GM12891 (cell line): ENCODE measurements at regions not wholly inside any gene's neighbourhood (a gene's known extent, or its start where the extent isn't known, plus 50 kb on each side); places are given as distances from the start of the nearest gene placed in this dataset.
"Not testable (repeated sequence)": the region's sequence is repeated elsewhere in the genome, so short reads cannot be mapped to it uniquely, and the experiment has no call there.

Experiments used
- DNase-seq: peaks from one replicate; pipeline ENCODE4 v3.0.0; 2011; ENCODE audit warnings: low spot score; ENCODE audit not compliant: insufficient read length
- FAIRE-seq: peaks from 2 replicates; lab custom pipeline; 2011; peaks lifted over from hg19 to GRCh38; lab: Jason Lieb, UNC
- PAX5 ChIP-seq: IDR thresholded peaks from 2 replicates; pipeline ENCODE4 v1.6.1; 2011; ENCODE audit warnings: low read length, moderate library complexity, mild to moderate bottlenecking; ENCODE audit not compliant: insufficient read depth, severe bottlenecking
- POLR2A ChIP-seq: IDR thresholded peaks from 2 replicates; pipeline ENCODE4 v1.6.1; 2011; ENCODE audit warnings: low read depth, low read length, control low read depth
- POLR2AphosphoS5 ChIP-seq: IDR thresholded peaks from 2 replicates; pipeline ENCODE4 v1.6.1; 2011; ENCODE audit warnings: low read depth, low read length, control low read depth
- POU2F2 ChIP-seq: IDR thresholded peaks from 2 replicates; pipeline ENCODE4 v1.6.1; 2011; ENCODE audit warnings: low read depth, mild to moderate bottlenecking, control low read depth, low read length, moderate library complexity
- SPI1 ChIP-seq: IDR thresholded peaks from 2 replicates; pipeline ENCODE4 v1.6.1; 2011; ENCODE audit warnings: low read depth, low read length, control low read depth
- TAF1 ChIP-seq: IDR thresholded peaks from 2 replicates; pipeline ENCODE4 v1.6.1; 2011; ENCODE audit warnings: low read depth, low read length, control low read depth

DNA sequence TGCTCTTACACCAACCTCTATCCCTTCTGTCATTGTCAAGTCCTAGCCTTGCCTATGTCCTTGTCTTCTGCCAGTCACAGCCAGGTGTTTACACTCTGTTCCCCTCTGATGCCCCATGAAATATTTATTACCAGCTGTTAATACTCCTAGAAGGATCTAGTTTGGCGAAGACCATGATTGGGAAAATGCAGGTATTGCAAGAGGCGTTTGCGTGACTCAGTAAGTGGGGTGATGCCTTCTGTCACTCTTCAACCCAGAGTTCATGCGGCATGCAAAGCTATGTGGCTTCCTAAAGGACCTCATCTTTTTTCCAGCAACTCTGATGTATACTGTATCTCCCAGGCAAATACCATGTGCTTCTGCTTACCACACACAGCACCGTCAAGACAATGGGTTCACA lies 81.8 kb upstream of the GJB6 start:
- no peak for TF ChIP-seq TAF1
- no peak for TF ChIP-seq POLR2AphosphoS5
- TF ChIP-seq POU2F2, result no peak
- TF ChIP-seq PAX5, result no peak
- no peak for TF ChIP-seq POLR2A
- no peak for TF ChIP-seq SPI1
- no peak for DNase-seq
- FAIRE-seq, result no peak

DNA sequence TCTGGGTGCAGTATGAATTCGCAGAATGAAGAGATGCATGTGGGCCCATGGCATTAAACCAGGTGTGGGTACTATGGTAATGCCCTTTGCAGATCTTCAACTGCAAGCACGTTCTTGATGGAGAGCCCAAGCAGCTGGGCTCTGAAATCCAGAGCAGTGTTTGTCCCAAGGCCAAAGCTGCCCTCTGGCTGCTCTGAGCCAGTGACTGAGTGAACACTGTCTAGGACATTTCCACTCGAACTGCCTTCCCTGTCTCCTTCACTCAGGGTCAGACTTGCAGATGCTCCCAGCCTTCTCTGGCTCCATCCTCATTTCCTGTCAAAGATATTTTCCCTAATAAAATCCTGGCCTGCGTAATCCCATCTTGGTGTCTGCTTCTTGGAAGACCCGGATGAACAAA lies 80.2 kb upstream of the GJB6 start:
- FAIRE-seq, result no peak
- DNase-seq, result no peak
- TF ChIP-seq POU2F2, result no peak
- TF ChIP-seq TAF1, result no peak
- no peak for TF ChIP-seq PAX5
- no peak for TF ChIP-seq SPI1
- TF ChIP-seq POLR2AphosphoS5, result no peak
- TF ChIP-seq POLR2A, result no peak

DNA sequence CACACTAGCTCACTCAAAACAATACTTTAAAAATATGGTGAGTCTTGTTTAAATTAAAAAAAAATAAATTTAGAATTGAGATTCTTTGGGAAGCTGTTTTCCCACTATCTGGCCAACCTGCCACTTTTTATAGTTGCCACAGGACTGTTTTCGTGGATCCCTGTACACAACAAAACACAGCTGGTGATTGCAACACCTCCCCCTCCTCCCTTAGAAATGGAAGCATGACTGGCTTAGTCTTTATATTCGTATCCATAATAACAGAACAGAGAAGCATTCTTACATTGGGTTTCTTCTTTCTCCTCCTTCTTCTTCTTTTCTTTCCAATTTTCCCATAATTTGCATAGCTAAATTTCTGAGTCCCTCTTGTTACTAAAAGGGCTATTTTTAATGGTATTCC lies 79.5 kb upstream of the GJB6 start:
- no peak for DNase-seq
- TF ChIP-seq TAF1 (no peak), POU2F2 (no peak), SPI1 (no peak), POLR2A (no peak), POLR2AphosphoS5 (no peak), PAX5 (no peak)
- FAIRE-seq, result no peak

DNA sequence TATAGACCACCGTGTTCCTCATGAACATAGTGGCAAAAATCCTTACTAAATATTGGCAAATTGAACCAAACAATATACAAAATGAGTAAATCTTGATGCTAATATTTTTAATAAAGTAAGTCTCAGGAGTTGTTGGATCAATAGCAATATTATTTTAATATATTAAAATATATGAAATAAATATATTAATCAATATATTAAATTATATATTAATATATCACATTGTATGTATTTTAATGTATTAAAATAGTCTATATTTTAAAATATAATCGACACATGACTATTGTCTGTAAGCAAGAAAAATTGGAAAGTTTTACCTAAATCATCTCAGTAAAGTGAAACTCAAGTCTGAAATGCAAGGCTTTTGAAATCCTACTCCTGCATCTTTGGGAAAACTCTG lies 78.9 kb upstream of the GJB6 start:
- no peak for DNase-seq
- TF ChIP-seq PAX5 (no peak), POLR2AphosphoS5 (no peak), POU2F2 (no peak), POLR2A (no peak), TAF1 (no peak), SPI1 (no peak)
- FAIRE-seq, result no peak

DNA sequence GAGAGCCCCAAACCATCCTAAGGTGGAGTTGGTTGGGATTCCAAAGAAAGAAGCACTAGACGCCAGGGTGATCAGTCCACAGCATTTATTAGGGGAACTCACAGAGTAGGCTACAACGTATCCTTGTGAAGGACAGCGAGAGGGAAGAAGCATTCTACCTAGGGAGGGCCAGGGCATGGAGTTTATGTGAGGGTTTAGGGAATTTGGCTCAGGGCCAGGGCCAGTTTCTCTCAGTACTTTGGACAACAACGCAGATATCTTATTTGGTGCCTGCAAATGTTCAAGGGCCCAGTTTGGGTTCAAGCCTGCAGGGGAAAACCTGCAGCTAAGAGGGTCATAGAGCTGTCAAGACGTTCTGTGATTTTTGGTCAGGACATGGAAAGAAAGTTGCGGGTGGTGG lies 73.9 kb upstream of the GJB6 start:
- FAIRE-seq (no peak), DNase-seq (no peak)
- TF ChIP-seq SPI1, result no peak
- TF ChIP-seq POU2F2, result no peak
- TF ChIP-seq TAF1, result no peak
- TF ChIP-seq PAX5, result no peak
- no peak for TF ChIP-seq POLR2AphosphoS5
- TF ChIP-seq POLR2A, result no peak

DNA sequence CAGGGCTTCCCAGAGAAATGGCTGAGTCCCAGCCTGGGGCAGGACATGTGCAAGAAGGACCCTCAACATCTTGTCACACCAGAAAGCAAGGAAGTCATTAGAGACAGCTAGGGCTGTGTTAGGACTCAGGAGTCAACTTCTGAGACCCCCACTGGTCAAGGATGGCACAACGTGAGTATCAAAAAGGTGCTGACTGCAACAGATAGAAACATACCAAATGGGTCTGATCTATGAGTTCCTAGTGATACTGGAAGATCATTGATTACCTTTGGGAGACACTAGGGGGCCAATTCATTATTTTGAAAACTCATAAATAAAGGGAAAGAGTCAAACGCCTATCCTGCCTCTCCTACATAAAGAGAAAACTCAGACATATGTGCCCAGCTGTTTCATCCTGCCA lies 73.5 kb upstream of the GJB6 start:
- FAIRE-seq, result no peak
- TF ChIP-seq PAX5 (no peak), SPI1 (no peak), TAF1 (no peak), POU2F2 (no peak), POLR2AphosphoS5 (no peak), POLR2A (no peak)
- no peak for DNase-seq

DNA sequence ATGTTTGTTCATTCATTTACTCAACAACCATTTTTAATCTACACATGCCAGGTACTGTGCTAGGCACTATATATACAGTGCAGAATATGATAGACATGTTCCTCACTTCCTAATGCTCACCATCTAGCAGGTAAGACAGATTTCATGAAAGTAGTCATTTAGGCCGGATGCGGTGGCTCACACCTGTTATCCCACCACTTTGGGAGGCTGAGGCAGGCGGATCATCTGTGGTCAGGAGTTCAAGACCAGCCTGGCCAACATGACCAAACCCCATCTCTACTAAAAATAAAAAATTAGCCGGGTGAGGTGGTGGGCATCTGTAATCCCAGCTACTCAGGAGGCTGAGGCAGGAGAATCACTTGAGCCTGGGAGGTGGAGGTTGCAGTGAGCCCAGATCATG lies 71.9 kb upstream of the GJB6 start:
- DNase-seq, FAIRE-seq: not testable (repeated sequence)

DNA sequence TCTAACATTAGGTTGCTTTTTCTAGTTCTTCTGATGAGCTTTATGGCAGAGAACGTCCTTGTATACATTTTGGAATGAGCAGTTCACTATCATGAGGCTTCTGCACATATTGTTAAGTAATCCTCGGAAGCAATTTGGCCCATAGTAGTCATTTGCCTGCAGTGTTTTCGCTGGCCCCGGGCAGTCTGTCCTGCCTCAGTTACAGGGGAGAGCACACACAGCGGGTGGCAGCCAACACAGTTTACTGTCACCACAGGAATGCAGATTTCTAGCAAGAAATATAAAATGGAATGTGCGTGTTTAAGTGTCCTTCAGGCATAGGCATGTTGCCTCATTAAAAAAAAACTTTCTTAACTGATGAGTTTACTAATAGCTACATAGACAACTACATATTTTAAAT lies 71.5 kb upstream of the GJB6 start:
- TF ChIP-seq PAX5, result no peak
- TF ChIP-seq TAF1, result no peak
- TF ChIP-seq SPI1, result no peak
- no peak for TF ChIP-seq POLR2A
- no peak for TF ChIP-seq POU2F2
- no peak for TF ChIP-seq POLR2AphosphoS5
- DNase-seq (no peak), FAIRE-seq (no peak)

DNA sequence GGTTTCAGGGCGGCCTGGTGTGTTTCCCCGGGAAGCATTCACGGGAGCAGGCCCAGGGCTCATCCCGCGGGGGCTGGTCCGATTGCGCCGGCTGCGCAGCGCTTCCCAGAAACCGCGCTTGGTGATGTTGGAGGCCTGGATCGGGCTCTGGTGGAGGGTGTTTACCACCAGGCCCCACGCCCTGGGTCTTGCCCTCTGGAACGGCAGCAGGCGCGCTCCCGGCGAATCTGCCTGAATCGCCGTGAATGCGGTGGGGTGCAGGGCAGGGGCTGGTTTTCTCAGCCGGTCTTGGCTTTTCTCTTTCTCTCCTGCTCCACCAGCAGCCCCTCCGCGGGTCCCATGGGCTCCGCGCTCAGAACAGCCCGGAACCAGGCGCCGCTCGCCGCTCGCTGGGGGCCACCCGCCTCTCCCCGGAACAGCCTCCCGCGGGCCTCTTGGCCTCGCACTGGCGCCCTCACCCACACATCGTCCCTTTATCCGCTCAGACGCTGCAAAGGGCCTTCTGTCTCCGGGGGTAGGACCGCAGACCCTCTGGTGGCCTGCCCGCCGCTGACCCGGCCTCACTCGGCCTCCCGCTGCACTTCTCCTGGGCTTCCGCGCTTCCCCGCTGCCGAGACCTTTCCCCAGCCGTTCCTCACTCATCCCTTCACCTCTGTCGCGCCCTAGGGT lies 69.4 kb upstream of the GJB6 start:
- DNase-seq, result no peak
- no peak for FAIRE-seq
- TF ChIP-seq PAX5, result no peak
- TF ChIP-seq SPI1, result no peak
- no peak for TF ChIP-seq POU2F2
- no peak for TF ChIP-seq POLR2AphosphoS5
- TF ChIP-seq TAF1, result no peak
- TF ChIP-seq POLR2A, result no peak

DNA sequence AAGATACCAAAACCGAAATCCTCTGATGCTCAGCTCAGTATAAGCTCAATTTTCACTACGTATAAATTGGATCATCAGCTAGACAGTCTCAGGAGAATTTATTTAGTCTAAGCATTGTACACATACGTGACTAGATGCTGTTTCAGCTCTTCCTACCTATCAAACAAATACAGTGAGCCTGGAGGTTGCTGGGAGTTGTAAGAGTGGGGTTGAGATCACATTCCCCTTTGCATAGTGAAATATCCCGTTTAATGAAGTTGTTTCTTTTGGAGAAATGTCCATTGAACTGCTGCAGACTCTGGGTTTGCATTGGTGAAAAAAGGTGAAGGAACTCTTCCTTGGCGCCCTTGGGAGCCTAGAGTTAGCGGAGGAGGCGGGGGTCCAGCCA lies 68.9 kb upstream of the GJB6 start:
- no peak for FAIRE-seq
- TF ChIP-seq PAX5, result no peak
- no peak for TF ChIP-seq SPI1
- no peak for TF ChIP-seq POU2F2
- TF ChIP-seq POLR2A, result no peak
- TF ChIP-seq POLR2AphosphoS5, result no peak
- no peak for TF ChIP-seq TAF1
- DNase-seq, result no peak

DNA sequence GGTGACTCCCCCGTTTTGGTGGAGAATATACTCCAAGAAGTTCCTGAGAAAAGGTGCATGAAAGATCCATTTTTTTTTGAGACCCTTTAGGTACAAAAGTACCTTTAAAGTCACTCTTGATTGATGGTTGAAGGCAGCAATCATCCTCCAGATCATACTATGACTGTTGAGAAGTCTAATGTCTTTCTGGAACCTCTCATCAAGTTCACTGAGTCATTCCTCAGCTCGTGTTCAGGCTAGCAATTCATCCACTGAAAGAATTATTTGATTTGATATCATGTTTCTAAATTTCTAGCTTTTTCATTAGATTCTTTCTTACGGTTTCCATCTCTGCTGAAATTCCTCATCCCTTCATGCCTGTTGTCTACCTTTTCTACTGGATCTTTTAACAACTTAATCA lies 65.1 kb upstream of the GJB6 start:
- FAIRE-seq, result no peak
- TF ChIP-seq POU2F2 (no peak), POLR2AphosphoS5 (no peak), TAF1 (no peak), SPI1 (no peak), PAX5 (no peak), POLR2A (no peak)

More for the DNA sequence above, 65.1 kb upstream of the GJB6 start:
- no peak for DNase-seq
